GM13977 (cell line): ENCODE measurements at regions not wholly inside any gene's neighbourhood (a gene's known extent, or its start where the extent isn't known, plus 50 kb on each side); places are given as distances from the start of the nearest gene placed in this dataset.

ENCODE experiments used
- DNase-seq: peaks from one replicate; pipeline ENCODE4 v3.0.0; 2012; ENCODE audit warnings: low spot score
- CTCF ChIP-seq: IDR thresholded peaks from 2 replicates; pipeline ENCODE4 v1.5.1; 2012; ENCODE audit warnings: mild to moderate bottlenecking, control low read depth; ENCODE audit not compliant: insufficient read depth; ENCODE audit errors: extremely low read depth, missing control alignments
- in situ Hi-C: fragments of 300-500 bp; cut with MboI; formaldehyde crosslinking; loops from one replicate; pipeline ENCODE4 v1.12.0; 2022; ENCODE audit warnings: low sequenced_read_pairs, low pct_unique_long_range_greater_than_20kb, mixed read lengths, inconsistent platforms; ENCODE audit not compliant: unreplicated experiment

- TF ChIP-seq CTCF: no peak
- no peak for DNase-seq
- in situ Hi-C loops: no loop called here
Observed at GRCh38 chr1:209503196-209503595, 80.3 kb upstream of the CAMK1G start.

GRCh38 chr1:209504571-209504970 is 78.9 kb upstream of the CAMK1G start:
- no peak for DNase-seq
- in situ Hi-C loops: no loop called here
- no peak for TF ChIP-seq CTCF

GRCh38 chr1:209505044-209505443 is 78.5 kb upstream of the CAMK1G start:
- in situ Hi-C loops: no loop called here
- no peak for DNase-seq
- no peak for TF ChIP-seq CTCF

- TF ChIP-seq CTCF: no peak
- DNase-seq: no peak
- in situ Hi-C loops: no loop called here
Observed at GRCh38 chr1:209506101-209506500, 77.4 kb upstream of the CAMK1G start.

- in situ Hi-C loops: no loop called here
- no peak for TF ChIP-seq CTCF
- DNase-seq: no peak
Observed at GRCh38 chr1:209509039-209509438, 74.5 kb upstream of the CAMK1G start.

GRCh38 chr1:209510063-209510462 is 73.5 kb upstream of the CAMK1G start:
- in situ Hi-C loops: no loop called here
- no peak for TF ChIP-seq CTCF
- DNase-seq: no peak

GRCh38 chr1:209511169-209511568 is 72.3 kb upstream of the CAMK1G start:
- in situ Hi-C loops: no loop called here
- no peak for DNase-seq
- TF ChIP-seq CTCF: no peak
